GM23338 (cell line): ENCODE measurements at regions not wholly inside any gene's neighbourhood (a gene's known extent, or its start where the extent isn't known, plus 50 kb on each side); places are given as distances from the start of the nearest gene placed in this dataset.

Source experiments
- ATAC-seq: fragments of 200-7000 bp; cut with Tn5 transposase; 3 replicates; pipeline ENCODE4 v1.9.1; 2020
- DNase-seq: peaks from one replicate; pipeline ENCODE4 v3.0.0-alpha.2; 2015; ENCODE audit warnings: low spot score
- H2AFZ ChIP-seq: fragments of 200-600 bp; sonication (generic); 2 replicates; pipeline ENCODE4 v1.8.0; 2016; ENCODE audit warnings: antibody characterized with exemption, mild to moderate bottlenecking, moderate library complexity
- H3F3A ChIP-seq: fragments of 200-600 bp; sonication (generic); replicated peaks from 2 replicates; pipeline ENCODE4 v1.8.0; 2017; ENCODE audit warnings: antibody characterized with exemption, mixed run types, low read depth
- H3K27ac ChIP-seq: fragments of 200-600 bp; sonication (generic); 2 replicates; pipeline ENCODE4 v1.6.1; 2016; ENCODE audit warnings: low read depth
- H3K27me3 ChIP-seq: fragments of 200-600 bp; sonication (generic); 2 replicates; pipeline ENCODE4 v1.8.0; 2016; ENCODE audit warnings: mild to moderate bottlenecking, mixed run types, moderate library complexity; ENCODE audit not compliant: insufficient read depth
- H3K36me3 ChIP-seq: fragments of 200-600 bp; sonication (generic); 2 replicates; pipeline ENCODE4 v1.8.0; 2016; ENCODE audit warnings: mild to moderate bottlenecking; ENCODE audit not compliant: insufficient read depth
- H3K4me1 ChIP-seq: fragments of 200-600 bp; sonication (generic); 2 replicates; pipeline ENCODE4 v1.8.0; 2016; ENCODE audit warnings: mild to moderate bottlenecking, moderate library complexity; ENCODE audit not compliant: insufficient read depth
- H3K4me2 ChIP-seq: fragments of 200-600 bp; sonication (generic); 2 replicates; pipeline ENCODE4 v1.7.1; 2017; ENCODE audit warnings: mixed run types
- H3K4me3 ChIP-seq: fragments of 200-600 bp; sonication (generic); 2 replicates; pipeline ENCODE4 v1.6.1; 2016; ENCODE audit warnings: mixed run types
- H3K79me2 ChIP-seq: fragments of 200-600 bp; sonication (generic); replicated peaks from 2 replicates; pipeline ENCODE4 v1.8.0; 2017; ENCODE audit warnings: mild to moderate bottlenecking; ENCODE audit not compliant: insufficient read depth
- H3K9me2 ChIP-seq: fragments of 200-600 bp; sonication (generic); 2 replicates; pipeline ENCODE4 v1.8.0; 2017; ENCODE audit not compliant: insufficient read depth
- H4K20me1 ChIP-seq: fragments of 200-600 bp; sonication (generic); replicated peaks from 2 replicates; pipeline ENCODE4 v1.8.0; 2017; ENCODE audit warnings: mild to moderate bottlenecking; ENCODE audit not compliant: insufficient read depth
- H3K27ac Mint-ChIP-seq: 2 replicates; pipeline ENCODE4 v1.8.0; 2020; ENCODE audit warnings: inconsistent platforms, mild to moderate bottlenecking, moderate library complexity, mixed read lengths
- H3K27me3 Mint-ChIP-seq: 3 replicates; pipeline ENCODE4 v1.8.0; 2022; ENCODE audit warnings: low read depth, mild to moderate bottlenecking, moderate library complexity, mixed read lengths, inconsistent platforms; ENCODE audit not compliant: insufficient read depth, poor library complexity
- H3K36me3 Mint-ChIP-seq: 3 replicates; pipeline ENCODE4 v1.8.0; 2021; ENCODE audit warnings: low read depth, mild to moderate bottlenecking, inconsistent platforms, moderate library complexity, mixed read lengths
- H3K4me1 Mint-ChIP-seq: 3 replicates; pipeline ENCODE4 v1.8.0; 2020; ENCODE audit warnings: mild to moderate bottlenecking, inconsistent platforms, mixed read lengths
- H3K4me3 Mint-ChIP-seq: 3 replicates; pipeline ENCODE4 v1.8.0; 2021; ENCODE audit warnings: moderate library complexity, mild to moderate bottlenecking, inconsistent platforms, mixed read lengths
- H3K9me3 Mint-ChIP-seq: 3 replicates; pipeline ENCODE4 v1.8.0; 2020; ENCODE audit warnings: moderate library complexity, mild to moderate bottlenecking, inconsistent platforms, mixed read lengths
- CREB1 ChIP-seq: fragments of 250-450 bp; sonication (Bioruptor Pico); IDR thresholded peaks from 2 replicates; pipeline ENCODE4 v1.5.0; 2020; ENCODE audit warnings: low read depth, mild to moderate bottlenecking, moderate library complexity
- CTCF ChIP-seq, 2 experiments: fragments of 200-600 bp in 1 of 2; sonication (generic) in 1 of 2; conservative IDR thresholded peaks; 2 replicates each; pipeline versions ENCODE4 v1.5.1 to v1.6.1; 2016 to 2017; ENCODE audit warnings: antibody characterized with exemption in 2 of 2, low read depth in 2 of 2, mild to moderate bottlenecking in 2 of 2, moderate library complexity in 1 of 2
- ETS1 ChIP-seq: IDR thresholded peaks from 2 replicates; pipeline ENCODE4 v1.6.1; 2016; ENCODE audit warnings: antibody characterized with exemption
- EZH2 ChIP-seq: fragments of 200-600 bp; sonication (generic); IDR thresholded peaks from one replicate; pipeline ENCODE4 v1.8.0; 2017; ENCODE audit warnings: antibody characterized with exemption, mild to moderate bottlenecking, low read depth; ENCODE audit not compliant: unreplicated experiment
- EZH2phosphoT487 ChIP-seq: fragments of 200-600 bp; sonication (generic); IDR thresholded peaks from one replicate; pipeline ENCODE4 v1.8.1; 2018; ENCODE audit warnings: antibody characterized with exemption; ENCODE audit not compliant: unreplicated experiment
- JUNB ChIP-seq: IDR thresholded peaks from one replicate; pipeline ENCODE4 v1.6.1; 2016; ENCODE audit warnings: antibody characterized with exemption; ENCODE audit not compliant: unreplicated experiment
- NANOG ChIP-seq: IDR thresholded peaks from 2 replicates; pipeline ENCODE4 v1.6.1; 2016; ENCODE audit warnings: antibody characterized with exemption, borderline replicate concordance
- POLR2AphosphoS5 ChIP-seq: IDR thresholded peaks from 2 replicates; pipeline ENCODE4 v1.6.1; 2016; ENCODE audit warnings: antibody characterized with exemption, low read depth
- STAT1 ChIP-seq: IDR thresholded peaks from one replicate; pipeline ENCODE4 v1.6.1; 2016; ENCODE audit warnings: antibody characterized with exemption; ENCODE audit not compliant: unreplicated experiment
- ZNF114 ChIP-seq: fragments of 250-450 bp; sonication (Bioruptor Pico); IDR thresholded peaks from 2 replicates; pipeline ENCODE4 v1.5.0; 2020; ENCODE audit warnings: mild to moderate bottlenecking, moderate library complexity
- ZNF331 ChIP-seq: fragments of 250-450 bp; sonication (Bioruptor Pico); IDR thresholded peaks from 2 replicates; pipeline ENCODE4 v1.5.0; 2020; ENCODE audit warnings: low read depth, mild to moderate bottlenecking, moderate library complexity
- TF ChIP-seq, protein P1 (sequence below): fragments of 250-450 bp; sonication (Bioruptor Pico); IDR thresholded peaks from 2 replicates; pipeline ENCODE4 v1.5.0; 2020; ENCODE audit warnings: mild to moderate bottlenecking, moderate library complexity
- TF ChIP-seq, protein P2 (sequence below): IDR thresholded peaks from one replicate; pipeline ENCODE4 v1.6.1; 2018; ENCODE audit warnings: antibody characterized with exemption; ENCODE audit not compliant: unreplicated experiment

DNA sequence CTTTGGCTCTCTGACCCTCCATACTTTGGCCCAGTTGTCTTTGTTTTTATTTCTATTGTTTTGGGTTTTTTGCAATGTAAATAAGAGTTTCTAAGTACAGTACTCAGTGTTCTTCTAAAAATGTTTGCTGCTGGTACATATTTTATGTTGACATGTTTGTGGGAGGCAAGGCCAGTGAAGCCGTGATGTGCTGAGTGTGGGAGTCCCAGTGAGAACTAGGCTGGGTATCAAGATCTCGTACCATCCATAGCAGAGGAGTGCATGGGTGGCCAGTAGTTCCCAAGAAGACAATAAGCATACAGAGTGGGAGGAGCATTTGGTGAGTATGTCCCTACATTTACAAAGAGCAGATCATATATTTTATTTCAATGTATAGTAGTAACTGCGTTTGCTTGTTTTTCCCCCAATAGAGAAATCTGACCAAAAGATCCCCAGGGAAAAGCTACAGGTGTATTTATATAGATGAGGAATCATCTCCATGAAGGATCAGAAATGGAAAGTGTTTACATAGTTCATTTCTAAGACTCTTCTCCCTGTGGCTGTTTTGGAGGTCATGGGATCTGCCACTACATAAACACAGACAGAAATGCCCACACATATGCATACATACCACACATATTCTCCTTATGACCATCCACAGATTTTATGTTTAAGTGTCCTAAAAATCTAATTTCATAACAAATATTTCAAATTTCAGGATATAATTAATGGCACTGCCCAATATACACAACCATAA, 285.9 kb downstream of the ALDH8A1 start:
- ATAC-seq = no peak
- Histone ChIP-seq H3K4me1 (peaks cover under 1% of the 10 kb centered on the region; the same call in 1 of the 2 replicates), H3K79me2 (no peaks in the 10 kb centered on the region), H3K36me3 (no peaks in the 10 kb centered on the region), H2AFZ (no peak overlapping the region), H3K9me2 (no peaks in the 10 kb centered on the region), H4K20me1 (no peaks in the 10 kb centered on the region), H3F3A (no peaks in the 10 kb centered on the region), H3K27ac (no peak overlapping the region), H3K4me2 (no peak overlapping the region), H3K27me3 (no peaks in the 10 kb centered on the region), H3K4me3 (no peak overlapping the region)
- Mint-ChIP-seq H3K4me1 (peaks cover 3% of the 10 kb centered on the region; the same call in 2 of the 3 replicates), H3K27ac (no peak overlapping the region), H3K4me3 (no peak overlapping the region), H3K27me3 (no peaks in the 10 kb centered on the region), H3K9me3 (no peaks in the 10 kb centered on the region), H3K36me3 (no peaks in the 10 kb centered on the region)
- TF ChIP-seq JUNB (no peak), EZH2phosphoT487 (no peak), ZNF114 (no peak), ETS1 (no peak), EZH2 (no peak), STAT1 (no peak), CREB1 (CRISPR knock-in tag) (no peak), NANOG (no peak), CTCF (conservative IDR thresholded peaks at IDR 0.05; ENCODE audit: low read depth in 2 of 2) (no peak), ZNF331 (no peak), POLR2AphosphoS5 (no peak)
- TF ChIP-seq, protein P1, sequence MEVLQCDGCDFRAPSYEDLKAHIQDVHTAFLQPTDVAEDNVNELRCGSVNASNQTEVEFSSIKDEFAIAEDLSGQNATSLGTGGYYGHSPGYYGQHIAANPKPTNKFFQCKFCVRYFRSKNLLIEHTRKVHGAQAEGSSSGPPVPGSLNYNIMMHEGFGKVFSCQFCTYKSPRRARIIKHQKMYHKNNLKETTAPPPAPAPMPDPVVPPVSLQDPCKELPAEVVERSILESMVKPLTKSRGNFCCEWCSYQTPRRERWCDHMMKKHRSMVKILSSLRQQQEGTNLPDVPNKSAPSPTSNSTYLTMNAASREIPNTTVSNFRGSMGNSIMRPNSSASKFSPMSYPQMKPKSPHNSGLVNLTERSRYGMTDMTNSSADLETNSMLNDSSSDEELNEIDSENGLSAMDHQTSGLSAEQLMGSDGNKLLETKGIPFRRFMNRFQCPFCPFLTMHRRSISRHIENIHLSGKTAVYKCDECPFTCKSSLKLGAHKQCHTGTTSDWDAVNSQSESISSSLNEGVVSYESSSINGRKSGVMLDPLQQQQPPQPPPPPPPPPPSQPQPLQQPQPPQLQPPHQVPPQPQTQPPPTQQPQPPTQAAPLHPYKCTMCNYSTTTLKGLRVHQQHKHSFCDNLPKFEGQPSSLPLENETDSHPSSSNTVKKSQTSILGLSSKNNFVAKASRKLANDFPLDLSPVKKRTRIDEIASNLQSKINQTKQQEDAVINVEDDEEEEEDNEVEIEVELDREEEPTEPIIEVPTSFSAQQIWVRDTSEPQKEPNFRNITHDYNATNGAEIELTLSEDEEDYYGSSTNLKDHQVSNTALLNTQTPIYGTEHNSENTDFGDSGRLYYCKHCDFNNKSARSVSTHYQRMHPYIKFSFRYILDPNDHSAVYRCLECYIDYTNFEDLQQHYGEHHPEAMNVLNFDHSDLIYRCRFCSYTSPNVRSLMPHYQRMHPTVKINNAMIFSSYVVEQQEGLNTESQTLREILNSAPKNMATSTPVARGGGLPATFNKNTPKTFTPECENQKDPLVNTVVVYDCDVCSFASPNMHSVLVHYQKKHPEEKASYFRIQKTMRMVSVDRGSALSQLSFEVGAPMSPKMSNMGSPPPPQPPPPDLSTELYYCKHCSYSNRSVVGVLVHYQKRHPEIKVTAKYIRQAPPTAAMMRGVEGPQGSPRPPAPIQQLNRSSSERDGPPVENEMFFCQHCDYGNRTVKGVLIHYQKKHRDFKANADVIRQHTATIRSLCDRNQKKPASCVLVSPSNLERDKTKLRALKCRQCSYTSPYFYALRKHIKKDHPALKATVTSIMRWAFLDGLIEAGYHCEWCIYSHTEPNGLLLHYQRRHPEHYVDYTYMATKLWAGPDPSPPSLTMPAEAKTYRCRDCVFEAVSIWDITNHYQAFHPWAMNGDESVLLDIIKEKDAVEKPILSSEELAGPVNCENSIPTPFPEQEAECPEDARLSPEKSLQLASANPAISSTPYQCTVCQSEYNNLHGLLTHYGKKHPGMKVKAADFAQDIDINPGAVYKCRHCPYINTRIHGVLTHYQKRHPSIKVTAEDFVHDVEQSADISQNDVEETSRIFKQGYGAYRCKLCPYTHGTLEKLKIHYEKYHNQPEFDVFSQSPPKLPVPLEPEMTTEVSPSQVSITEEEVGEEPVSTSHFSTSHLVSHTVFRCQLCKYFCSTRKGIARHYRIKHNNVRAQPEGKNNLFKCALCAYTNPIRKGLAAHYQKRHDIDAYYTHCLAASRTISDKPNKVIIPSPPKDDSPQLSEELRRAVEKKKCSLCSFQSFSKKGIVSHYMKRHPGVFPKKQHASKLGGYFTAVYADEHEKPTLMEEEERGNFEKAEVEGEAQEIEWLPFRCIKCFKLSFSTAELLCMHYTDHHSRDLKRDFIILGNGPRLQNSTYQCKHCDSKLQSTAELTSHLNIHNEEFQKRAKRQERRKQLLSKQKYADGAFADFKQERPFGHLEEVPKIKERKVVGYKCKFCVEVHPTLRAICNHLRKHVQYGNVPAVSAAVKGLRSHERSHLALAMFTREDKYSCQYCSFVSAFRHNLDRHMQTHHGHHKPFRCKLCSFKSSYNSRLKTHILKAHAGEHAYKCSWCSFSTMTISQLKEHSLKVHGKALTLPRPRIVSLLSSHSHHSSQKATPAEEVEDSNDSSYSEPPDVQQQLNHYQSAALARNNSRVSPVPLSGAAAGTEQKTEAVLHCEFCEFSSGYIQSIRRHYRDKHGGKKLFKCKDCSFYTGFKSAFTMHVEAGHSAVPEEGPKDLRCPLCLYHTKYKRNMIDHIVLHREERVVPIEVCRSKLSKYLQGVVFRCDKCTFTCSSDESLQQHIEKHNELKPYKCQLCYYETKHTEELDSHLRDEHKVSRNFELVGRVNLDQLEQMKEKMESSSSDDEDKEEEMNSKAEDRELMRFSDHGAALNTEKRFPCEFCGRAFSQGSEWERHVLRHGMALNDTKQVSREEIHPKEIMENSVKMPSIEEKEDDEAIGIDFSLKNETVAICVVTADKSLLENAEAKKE (CRISPR knock-in tag) = no peak
- TF ChIP-seq, protein P2, sequence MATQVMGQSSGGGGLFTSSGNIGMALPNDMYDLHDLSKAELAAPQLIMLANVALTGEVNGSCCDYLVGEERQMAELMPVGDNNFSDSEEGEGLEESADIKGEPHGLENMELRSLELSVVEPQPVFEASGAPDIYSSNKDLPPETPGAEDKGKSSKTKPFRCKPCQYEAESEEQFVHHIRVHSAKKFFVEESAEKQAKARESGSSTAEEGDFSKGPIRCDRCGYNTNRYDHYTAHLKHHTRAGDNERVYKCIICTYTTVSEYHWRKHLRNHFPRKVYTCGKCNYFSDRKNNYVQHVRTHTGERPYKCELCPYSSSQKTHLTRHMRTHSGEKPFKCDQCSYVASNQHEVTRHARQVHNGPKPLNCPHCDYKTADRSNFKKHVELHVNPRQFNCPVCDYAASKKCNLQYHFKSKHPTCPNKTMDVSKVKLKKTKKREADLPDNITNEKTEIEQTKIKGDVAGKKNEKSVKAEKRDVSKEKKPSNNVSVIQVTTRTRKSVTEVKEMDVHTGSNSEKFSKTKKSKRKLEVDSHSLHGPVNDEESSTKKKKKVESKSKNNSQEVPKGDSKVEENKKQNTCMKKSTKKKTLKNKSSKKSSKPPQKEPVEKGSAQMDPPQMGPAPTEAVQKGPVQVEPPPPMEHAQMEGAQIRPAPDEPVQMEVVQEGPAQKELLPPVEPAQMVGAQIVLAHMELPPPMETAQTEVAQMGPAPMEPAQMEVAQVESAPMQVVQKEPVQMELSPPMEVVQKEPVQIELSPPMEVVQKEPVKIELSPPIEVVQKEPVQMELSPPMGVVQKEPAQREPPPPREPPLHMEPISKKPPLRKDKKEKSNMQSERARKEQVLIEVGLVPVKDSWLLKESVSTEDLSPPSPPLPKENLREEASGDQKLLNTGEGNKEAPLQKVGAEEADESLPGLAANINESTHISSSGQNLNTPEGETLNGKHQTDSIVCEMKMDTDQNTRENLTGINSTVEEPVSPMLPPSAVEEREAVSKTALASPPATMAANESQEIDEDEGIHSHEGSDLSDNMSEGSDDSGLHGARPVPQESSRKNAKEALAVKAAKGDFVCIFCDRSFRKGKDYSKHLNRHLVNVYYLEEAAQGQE = no peak
- no peak for DNase-seq
